NCI-H1436 (cell line): ENCODE measurements at regions not wholly inside any gene's neighbourhood (a gene's known extent, or its start where the extent isn't known, plus 50 kb on each side); places are given as distances from the start of the nearest gene placed in this dataset.
A peak's percentile ranks its signal among the peaks of the same experiment; 100 is the strongest.

Source experiments
- DNase-seq: peaks from one replicate; lab custom pipeline; 2025; lab: John Stamatoyannopoulos, UW

- no peak for DNase-seq
These were observed 468.7 kb downstream of the NOVA1 start for GRCh38 chr14:26128931-26129671.

GRCh38 chr14:26124896-26125438 is 472.9 kb downstream of the NOVA1 start:
- DNase-seq, result no peak

GRCh38 chr14:26123459-26123858 is 474.4 kb downstream of the NOVA1 start:
- no peak for DNase-seq

- DNase-seq, result no peak
These were observed 476.7 kb downstream of the NOVA1 start for GRCh38 chr14:26121181-26121580.

GRCh38 chr14:26113911-26114640 is 483.8 kb downstream of the NOVA1 start:
- no peak for DNase-seq

- no peak for DNase-seq
These were observed 493.1 kb downstream of the NOVA1 start for GRCh38 chr14:26104717-26105116.

- DNase-seq, result no peak
These were observed 500.0 kb downstream of the NOVA1 start for GRCh38 chr14:26097852-26098251.

GRCh38 chr14:26088275-26088674 is 509.6 kb downstream of the NOVA1 start:
- no peak for DNase-seq

- no peak for DNase-seq
These were observed 516.8 kb downstream of the NOVA1 start for GRCh38 chr14:26081043-26081442.

- no peak for DNase-seq
These were observed 519.3 kb downstream of the NOVA1 start for GRCh38 chr14:26078561-26078960.

- DNase-seq, result no peak
These were observed 522.9 kb downstream of the NOVA1 start for GRCh38 chr14:26074892-26075291.

- DNase-seq, result no peak
These were observed 527.4 kb downstream of the NOVA1 start for GRCh38 chr14:26070443-26070842.

GRCh38 chr14:26067786-26068459 is 529.9 kb downstream of the NOVA1 start:
- DNase-seq, result no peak

- DNase-seq, result no peak
These were observed 530.5 kb downstream of the NOVA1 start for GRCh38 chr14:26067341-26067740.

- DNase-seq, result no peak
These were observed 541.7 kb downstream of the NOVA1 start for GRCh38 chr14:26056036-26056616.

- DNase-seq, result no peak
These were observed 565.5 kb downstream of the NOVA1 start for GRCh38 chr14:26032348-26032747.

GRCh38 chr14:26026384-26026783 is 571.4 kb downstream of the NOVA1 start:
- no peak for DNase-seq

GRCh38 chr14:26023967-26024366 is 573.9 kb downstream of the NOVA1 start:
- DNase-seq, result no peak

GRCh38 chr14:26021759-26022158 is 576.1 kb downstream of the NOVA1 start:
- no peak for DNase-seq

GRCh38 chr14:26017270-26017669 is 580.6 kb downstream of the NOVA1 start:
- no peak for DNase-seq

GRCh38 chr14:26008290-26008689 is 589.5 kb downstream of the NOVA1 start:
- DNase-seq, result peak; percentile 1

- DNase-seq, result no peak
These were observed 593.5 kb downstream of the NOVA1 start for GRCh38 chr14:26004342-26004741.
